Hematopoietic multipotent progenitor cell treated with erythropoietin and hydrocortisone succinate and interleukin-3 and kit ligand, for 17 days (in vitro differentiated cells): ENCODE measurements at regions not wholly inside any gene's neighbourhood (a gene's known extent, or its start where the extent isn't known, plus 50 kb on each side); places are given as distances from the start of the nearest gene placed in this dataset.
A peak's percentile ranks its signal among the peaks of the same experiment; 100 is the strongest.
"Not testable (repeated sequence)": the region's sequence is repeated elsewhere in the genome, so short reads cannot be mapped to it uniquely, and the experiment has no call there.

Source experiments
- DNase-seq: peaks from one replicate; pipeline ENCODE4 v3.0.0-alpha.2; 2015; ENCODE audit warnings: low spot score

DNA sequence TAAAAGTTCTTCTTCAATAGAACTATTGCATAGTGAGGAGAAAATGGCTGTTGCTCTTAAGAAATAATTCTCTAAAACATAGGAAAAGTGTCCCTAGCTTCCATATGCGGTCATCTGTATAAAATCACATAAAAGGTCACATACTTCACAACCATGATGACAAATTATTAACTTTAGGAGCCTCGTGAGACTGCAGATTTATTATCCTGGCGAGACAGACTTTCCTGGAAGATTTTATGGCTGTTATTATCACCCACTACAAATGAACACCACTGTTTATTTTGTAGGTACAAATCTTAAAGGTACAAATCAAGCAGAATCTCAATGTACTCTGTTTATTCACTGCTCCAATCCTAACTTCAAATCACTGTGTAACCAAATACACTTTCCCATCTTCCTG is 55.0 kb upstream of the AGAP4 start:
- not testable (repeated sequence) for DNase-seq

DNA sequence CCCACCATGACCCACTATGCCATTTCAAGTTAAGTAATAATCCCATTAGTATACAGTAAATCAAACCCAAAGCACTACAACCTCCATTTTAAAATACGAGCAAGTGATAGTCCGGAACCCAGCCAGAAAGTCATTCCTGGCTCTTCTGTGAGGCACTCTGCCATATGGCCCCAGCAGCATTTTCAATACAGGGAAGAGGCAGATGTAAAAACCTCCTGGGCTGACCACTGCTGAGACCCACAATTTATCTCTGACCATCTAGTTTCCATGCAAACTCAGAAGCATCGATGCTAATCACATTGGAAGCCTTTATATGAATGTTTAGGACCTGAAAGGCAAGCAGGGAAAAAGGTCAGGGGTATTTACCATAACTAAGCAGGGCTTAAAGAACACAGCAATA is 56.3 kb upstream of the AGAP4 start:
- not testable (repeated sequence) for DNase-seq

DNA sequence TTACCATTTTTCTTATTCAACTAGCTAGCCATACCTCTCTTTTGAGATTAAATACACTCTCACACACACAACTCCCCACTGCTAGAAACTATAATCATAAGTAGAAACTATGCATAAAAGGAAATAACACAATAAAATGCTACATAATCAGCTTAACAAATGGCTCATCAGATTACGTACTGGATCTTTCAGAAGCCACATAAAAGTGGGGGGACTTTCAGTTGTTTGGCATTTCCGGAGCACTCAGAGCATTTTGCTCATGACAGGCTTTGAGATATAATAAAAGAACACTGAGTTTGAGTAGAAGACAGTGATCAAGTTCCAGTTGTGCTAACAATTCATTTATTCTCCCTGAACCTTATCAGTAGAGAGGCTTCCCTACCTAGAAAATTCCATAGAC is 56.8 kb upstream of the AGAP4 start:
- DNase-seq, result not testable (repeated sequence)

DNA sequence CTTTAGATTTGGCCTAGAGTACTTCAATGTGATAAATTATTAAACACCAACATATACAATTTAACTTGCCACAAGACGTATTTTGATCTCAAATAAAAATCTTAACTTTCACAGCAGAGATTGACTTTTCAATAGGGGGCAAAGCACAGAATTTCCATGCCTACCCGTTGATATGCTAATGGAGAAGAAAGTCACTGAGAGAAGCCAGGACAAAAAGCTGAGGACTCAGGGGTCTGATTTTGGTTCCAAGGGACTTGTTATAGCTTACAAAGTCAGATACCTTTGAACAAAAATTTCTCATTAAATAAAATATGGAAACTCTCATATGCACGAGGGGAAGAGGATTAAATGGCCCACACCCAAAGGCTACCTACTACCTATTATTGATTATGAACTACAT is 59.1 kb upstream of the TIMM23 start:
- DNase-seq, result not testable (repeated sequence)

DNA sequence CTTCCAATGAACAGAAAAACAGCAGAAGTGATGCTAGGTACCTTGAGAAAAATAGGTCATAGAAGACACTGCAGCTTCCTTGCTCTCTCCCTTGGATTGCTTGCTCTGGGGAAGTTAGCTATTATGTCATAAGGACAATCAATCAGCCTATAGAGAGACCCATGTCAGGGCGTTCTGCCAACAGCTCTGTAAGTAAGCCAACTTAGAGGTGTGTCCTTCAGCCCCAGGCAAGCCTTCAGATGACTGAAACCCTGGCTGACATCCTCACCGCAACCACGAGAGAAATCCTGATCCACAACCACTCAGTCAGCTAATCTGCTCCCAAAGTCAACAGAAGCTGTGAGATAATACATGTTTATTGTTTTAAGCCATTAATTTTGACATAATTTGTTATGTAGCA is 57.5 kb upstream of the TIMM23 start:
- not testable (repeated sequence) for DNase-seq

DNA sequence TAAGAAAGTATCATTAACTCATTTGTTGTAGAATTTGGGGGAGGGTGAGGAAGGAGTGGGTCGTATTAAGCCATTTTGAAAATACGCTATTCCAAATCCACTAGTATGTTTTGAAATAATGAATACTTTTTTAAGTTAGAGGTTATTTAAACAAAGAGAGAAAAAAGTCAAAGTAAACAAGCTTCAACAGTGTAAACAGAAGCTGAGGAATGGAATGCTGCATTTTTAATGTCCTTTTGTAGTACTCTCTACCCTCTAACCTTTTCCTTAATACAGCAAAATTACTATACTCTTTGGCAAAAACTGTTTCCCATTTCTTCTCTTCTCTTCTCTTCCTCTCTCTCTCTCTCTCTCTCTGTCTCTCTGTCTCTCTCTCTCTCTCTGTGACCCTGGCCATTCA is 56.7 kb upstream of the TIMM23 start:
- DNase-seq, result not testable (repeated sequence)

DNA sequence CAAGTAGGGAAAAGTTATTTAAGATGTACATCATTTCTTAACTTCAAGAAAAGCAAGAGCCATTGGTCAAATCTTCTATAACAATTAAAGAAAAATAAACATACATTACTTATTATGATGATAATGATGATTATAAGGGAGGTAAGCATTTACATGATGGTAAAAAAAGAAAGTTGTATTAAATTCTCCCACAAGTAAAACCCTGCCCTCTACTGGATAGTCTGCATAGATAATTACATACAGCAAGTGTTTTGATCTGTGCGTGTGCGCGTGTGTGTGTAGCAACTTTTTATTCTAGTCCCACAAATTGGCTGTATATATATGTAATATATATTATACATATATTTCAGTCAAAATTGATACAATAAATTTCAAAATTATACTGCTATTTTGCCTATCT is 51.4 kb upstream of the TIMM23 start:
- peak; percentile 40 for DNase-seq
